Activated T-helper 17 cell treated with anti-CD3 and anti-CD28 coated beads, Interleukin-2, amount 50 U/mL, for 72 hours (primary cell): ENCODE measurements at regions not wholly inside any gene's neighbourhood (a gene's known extent, or its start where the extent isn't known, plus 50 kb on each side); places are given as distances from the start of the nearest gene placed in this dataset.

Source experiments
- ATAC-seq: fragments of 150-1000 bp; cut with Tn5 transposase; replicated peaks from 2 replicates; pipeline ENCODE4 v1.10.0; 2021; ENCODE audit warnings: mild to moderate bottlenecking, moderate library complexity
- H3K27ac Mint-ChIP-seq: one replicate; pipeline ENCODE4 v1.8.0; 2022; ENCODE audit warnings: mixed read lengths
- H3K27me3 Mint-ChIP-seq: one replicate; pipeline ENCODE4 v1.8.0; 2022; ENCODE audit warnings: mixed read lengths
- H3K36me3 Mint-ChIP-seq: one replicate; pipeline ENCODE4 v1.8.0; 2022; ENCODE audit warnings: low read depth, mild to moderate bottlenecking, mixed read lengths
- H3K4me1 Mint-ChIP-seq: one replicate; pipeline ENCODE4 v1.8.0; 2022; ENCODE audit warnings: mixed read lengths
- H3K4me3 Mint-ChIP-seq: one replicate; pipeline ENCODE4 v1.8.0; 2022; ENCODE audit warnings: mild to moderate bottlenecking, mixed read lengths
- H3K9me3 Mint-ChIP-seq: one replicate; pipeline ENCODE4 v1.8.0; 2022; ENCODE audit warnings: mixed read lengths

DNA sequence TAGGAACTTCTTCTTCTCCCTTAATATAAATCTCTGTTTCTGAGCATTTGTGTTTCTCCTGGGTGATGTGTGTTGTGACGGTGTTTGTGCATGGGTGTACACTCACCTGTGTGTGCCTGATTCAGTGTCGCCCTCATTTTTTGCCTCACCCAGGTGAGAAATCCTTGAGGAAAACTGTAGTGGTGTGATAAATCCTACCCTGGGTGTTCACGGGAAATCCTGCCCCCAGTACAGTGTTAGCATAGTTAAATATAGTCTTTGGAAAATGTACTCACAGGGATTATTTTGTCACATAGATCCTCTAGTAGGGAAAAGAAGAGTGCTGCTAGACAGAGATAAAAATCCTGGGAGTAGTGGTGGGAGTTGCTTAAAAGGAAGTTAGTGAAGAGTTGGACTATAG is 291.9 kb upstream of the PITX2 start:
- H3K4me3 Mint-ChIP-seq: no peak overlapping the region
- H3K27ac Mint-ChIP-seq: no peak overlapping the region
- H3K9me3 Mint-ChIP-seq: peaks cover 3% of the 10 kb centered on the region
- no peaks in the 10 kb centered on the region for H3K36me3 Mint-ChIP-seq
- H3K27me3 Mint-ChIP-seq: peaks cover 3% of the 10 kb centered on the region
- H3K4me1 Mint-ChIP-seq: no peaks in the 10 kb centered on the region
- no peak for ATAC-seq

DNA sequence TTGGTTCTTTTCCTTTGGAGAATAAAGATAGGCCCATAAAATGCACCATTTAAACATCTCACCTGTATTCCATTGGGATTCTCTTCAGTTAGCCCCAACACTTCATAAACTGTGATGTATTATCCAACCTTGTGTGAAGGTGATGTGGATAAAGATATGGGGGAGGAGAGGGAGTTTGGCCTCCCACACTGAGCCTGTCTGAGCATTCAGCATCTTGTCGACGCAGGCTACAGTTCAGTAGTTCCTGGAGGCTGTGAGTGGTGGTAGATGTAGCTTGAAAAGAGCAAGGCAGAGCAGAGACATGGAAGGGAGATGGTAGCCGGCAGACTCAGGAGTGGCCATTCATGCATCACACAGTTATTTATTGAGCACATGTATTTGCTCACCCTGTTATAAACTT is 292.4 kb upstream of the PITX2 start:
- Mint-ChIP-seq H3K27ac (no peak overlapping the region), H3K4me1 (no peaks in the 10 kb centered on the region), H3K36me3 (no peaks in the 10 kb centered on the region), H3K27me3 (no peaks in the 10 kb centered on the region), H3K4me3 (no peak overlapping the region), H3K9me3 (no peaks in the 10 kb centered on the region)
- no peak for ATAC-seq

DNA sequence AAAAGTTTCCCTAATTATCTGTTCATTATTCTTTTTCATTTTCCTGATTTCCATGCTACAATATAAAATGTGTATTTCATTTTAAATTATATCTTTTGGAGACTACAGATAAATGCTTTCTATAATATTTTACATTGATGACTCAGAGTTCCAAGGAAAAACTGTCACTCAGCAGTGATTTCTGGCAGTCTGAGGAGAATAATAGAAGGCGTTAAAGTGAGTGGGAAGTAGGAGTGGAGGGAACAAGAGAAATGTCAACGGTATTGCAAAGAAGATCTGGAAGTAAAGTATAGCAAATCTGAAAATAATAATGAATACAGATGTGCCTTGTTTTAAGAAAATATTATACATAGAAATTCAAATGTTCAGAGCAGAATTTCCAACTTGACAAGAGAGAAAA is 293.6 kb upstream of the PITX2 start:
- H3K4me1 Mint-ChIP-seq: no peaks in the 10 kb centered on the region
- H3K36me3 Mint-ChIP-seq: no peaks in the 10 kb centered on the region
- H3K27ac Mint-ChIP-seq: no peak overlapping the region
- H3K9me3 Mint-ChIP-seq: no peaks in the 10 kb centered on the region
- H3K27me3 Mint-ChIP-seq: no peaks in the 10 kb centered on the region
- no peak overlapping the region for H3K4me3 Mint-ChIP-seq
- ATAC-seq: no peak

DNA sequence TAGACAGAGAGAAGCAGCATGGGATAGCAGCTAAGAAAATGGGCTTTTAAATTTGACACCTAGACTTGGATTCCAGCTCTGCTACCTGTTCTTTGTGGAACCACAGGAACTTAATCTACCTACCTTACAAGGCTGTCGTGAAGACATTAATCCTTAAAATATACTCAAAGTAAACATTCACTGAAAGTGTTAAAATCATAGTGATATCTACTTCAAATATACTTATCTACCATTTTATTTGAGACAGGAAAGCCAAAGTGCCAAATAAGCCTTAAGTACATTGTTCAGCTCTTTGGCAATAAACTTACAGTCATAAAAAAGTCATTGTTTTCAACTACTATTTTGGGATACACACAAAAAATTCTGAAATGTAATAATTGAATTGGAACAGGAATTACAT is 295.0 kb upstream of the PITX2 start:
- Mint-ChIP-seq H3K36me3 (no peaks in the 10 kb centered on the region), H3K4me1 (no peaks in the 10 kb centered on the region), H3K27me3 (no peaks in the 10 kb centered on the region), H3K9me3 (no peaks in the 10 kb centered on the region), H3K4me3 (no peak overlapping the region), H3K27ac (no peak overlapping the region)
- ATAC-seq: no peak

DNA sequence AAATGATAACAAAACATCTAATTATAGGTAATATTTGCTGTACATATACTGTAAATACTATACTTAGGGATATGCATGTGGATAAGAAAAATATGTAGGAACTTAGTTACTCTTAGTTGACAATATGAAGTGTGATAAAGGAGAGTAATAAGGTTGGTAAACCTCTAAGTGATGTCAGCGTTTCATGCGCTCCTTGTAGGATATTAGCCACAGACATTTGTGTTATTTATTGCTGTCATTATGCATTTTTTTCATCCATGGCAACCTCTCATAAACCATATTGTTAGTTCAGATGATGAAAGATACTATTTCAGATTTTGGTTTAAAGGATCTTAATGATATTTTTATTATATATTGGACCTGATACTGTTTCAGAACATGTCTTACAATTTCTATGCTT is 298.1 kb upstream of the PITX2 start:
- Mint-ChIP-seq H3K4me3 (no peak overlapping the region), H3K27me3 (peaks cover 3% of the 10 kb centered on the region), H3K4me1 (no peaks in the 10 kb centered on the region), H3K27ac (no peak overlapping the region), H3K9me3 (peaks cover 5% of the 10 kb centered on the region), H3K36me3 (no peaks in the 10 kb centered on the region)
- no peak for ATAC-seq

DNA sequence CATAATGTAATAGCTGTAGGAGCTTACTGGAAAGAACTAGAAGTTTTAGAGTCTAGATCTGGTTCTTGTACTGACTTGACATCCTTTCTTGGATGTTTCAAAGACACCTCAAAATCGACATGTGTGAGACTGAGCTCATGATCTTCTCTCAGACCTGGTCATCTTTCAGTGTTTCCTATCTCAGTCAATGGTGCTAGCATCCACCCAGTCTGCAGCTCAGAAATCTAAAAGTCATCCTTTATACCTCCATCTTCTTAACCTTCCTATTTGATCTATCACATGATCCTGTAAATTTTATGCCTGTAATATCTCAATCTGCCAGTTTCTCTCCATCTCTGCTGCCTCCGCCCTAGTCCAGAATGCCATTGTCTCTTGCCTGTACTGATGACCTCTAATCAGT is 301.9 kb upstream of the PITX2 start:
- Mint-ChIP-seq H3K36me3 (no peaks in the 10 kb centered on the region), H3K4me3 (no peak overlapping the region)
- ATAC-seq: no peak

DNA sequence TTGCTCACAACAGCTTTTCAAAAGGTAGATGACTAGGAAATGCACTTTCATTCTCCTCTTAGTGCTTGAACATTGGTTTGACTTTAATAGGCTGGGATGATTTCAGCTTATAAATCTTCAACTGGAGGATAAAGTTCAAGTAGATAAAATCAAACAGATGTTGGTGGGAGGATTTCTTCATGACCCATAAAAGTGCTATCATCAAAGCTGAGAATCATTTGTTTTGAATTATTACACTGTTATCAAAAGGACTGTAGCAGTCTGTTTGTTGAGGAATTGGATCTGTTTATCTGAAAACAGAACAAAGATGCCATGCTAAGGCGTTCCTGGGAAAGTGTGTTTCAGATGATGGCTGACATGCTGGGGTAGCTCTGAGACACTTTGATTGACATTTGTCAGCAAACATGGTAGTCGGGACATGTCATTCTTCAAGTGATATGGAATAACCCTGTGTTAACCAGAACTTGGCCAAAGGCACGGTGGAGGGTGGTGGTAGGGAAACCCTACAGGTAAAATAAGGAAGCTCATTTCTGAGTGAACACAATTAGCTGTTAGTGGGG is 304.0 kb upstream of the PITX2 start:
- Mint-ChIP-seq H3K27ac (no peak overlapping the region), H3K4me1 (no peaks in the 10 kb centered on the region), H3K9me3 (peaks cover 12% of the 10 kb centered on the region), H3K27me3 (peaks cover 3% of the 10 kb centered on the region), H3K4me3 (no peak overlapping the region), H3K36me3 (no peaks in the 10 kb centered on the region)
- ATAC-seq: no peak

More for the DNA sequence above, 301.9 kb upstream of the PITX2 start:
- Mint-ChIP-seq H3K27ac (no peak overlapping the region), H3K4me1 (no peaks in the 10 kb centered on the region), H3K9me3 (peaks cover 11% of the 10 kb centered on the region), H3K27me3 (peaks cover 3% of the 10 kb centered on the region)

DNA sequence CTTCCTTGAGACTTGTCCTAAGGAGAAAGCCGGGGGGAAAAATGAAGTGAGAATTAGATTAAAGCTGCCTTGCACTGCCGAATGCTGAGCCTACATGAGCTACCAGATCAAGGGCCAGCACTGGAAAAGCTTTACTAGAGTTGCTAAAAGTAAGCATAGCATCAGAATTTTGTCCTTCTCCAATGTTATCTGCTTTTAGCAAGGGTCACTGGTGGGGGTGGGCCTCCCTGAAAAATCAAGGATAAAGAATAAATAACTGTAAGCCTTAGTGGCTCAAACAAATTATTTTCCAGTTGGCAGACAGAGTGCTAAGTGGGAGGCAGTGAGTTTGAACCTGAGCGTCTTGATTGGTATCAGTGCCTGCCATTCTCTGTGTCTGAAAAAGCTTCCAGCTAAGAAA is 310.5 kb upstream of the PITX2 start:
- Mint-ChIP-seq H3K9me3 (peaks cover 4% of the 10 kb centered on the region), H3K4me1 (no peaks in the 10 kb centered on the region), H3K4me3 (no peak overlapping the region), H3K36me3 (no peaks in the 10 kb centered on the region), H3K27me3 (no peaks in the 10 kb centered on the region), H3K27ac (no peak overlapping the region)
- ATAC-seq: no peak

DNA sequence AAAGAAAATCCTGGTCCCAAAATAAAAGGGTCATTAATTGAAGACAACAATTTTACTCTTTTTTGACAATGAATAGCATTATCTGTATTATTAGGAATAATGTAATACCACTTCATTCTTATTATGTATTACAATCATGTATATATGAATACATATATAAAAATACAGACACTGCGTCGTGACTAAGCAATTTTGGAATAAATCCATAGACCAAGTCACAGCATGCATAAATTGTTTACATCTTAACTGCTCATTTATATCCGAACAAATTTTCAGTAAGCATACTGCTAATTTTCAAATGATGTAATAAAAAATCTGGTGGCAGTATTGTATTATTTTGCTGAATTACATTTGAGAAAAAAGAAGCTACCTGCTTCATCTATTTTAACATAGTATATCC is 321.6 kb upstream of the PITX2 start:
- no peak overlapping the region for H3K4me3 Mint-ChIP-seq
- H3K9me3 Mint-ChIP-seq: no peaks in the 10 kb centered on the region
- H3K4me1 Mint-ChIP-seq: no peaks in the 10 kb centered on the region
- H3K27ac Mint-ChIP-seq: no peak overlapping the region
- ATAC-seq: no peak
- no peaks in the 10 kb centered on the region for H3K27me3 Mint-ChIP-seq
- no peaks in the 10 kb centered on the region for H3K36me3 Mint-ChIP-seq

DNA sequence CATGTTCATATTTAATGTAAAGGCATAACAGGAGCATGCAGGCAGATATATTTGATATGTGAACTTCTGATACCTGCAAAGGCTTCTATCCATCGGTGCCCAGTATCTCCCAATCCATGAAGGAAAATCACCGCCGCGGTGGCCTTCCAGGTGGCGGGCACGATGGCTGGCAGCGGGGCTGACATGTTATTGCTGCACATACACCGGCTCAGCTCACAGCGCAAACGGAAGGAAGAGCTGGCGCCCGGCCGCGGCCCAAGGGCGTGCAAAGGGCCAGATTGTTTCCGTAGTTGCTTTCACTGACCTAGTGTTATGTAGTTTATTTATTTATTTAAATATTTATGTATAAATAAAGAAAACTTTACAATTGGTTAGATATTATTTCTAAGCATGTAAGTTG is 322.7 kb upstream of the PITX2 start:
- H3K9me3 Mint-ChIP-seq: no peaks in the 10 kb centered on the region
- ATAC-seq: no peak
- no peaks in the 10 kb centered on the region for H3K4me1 Mint-ChIP-seq
- no peaks in the 10 kb centered on the region for H3K36me3 Mint-ChIP-seq
- no peaks in the 10 kb centered on the region for H3K27me3 Mint-ChIP-seq
- H3K27ac Mint-ChIP-seq: no peak overlapping the region
- no peak overlapping the region for H3K4me3 Mint-ChIP-seq

DNA sequence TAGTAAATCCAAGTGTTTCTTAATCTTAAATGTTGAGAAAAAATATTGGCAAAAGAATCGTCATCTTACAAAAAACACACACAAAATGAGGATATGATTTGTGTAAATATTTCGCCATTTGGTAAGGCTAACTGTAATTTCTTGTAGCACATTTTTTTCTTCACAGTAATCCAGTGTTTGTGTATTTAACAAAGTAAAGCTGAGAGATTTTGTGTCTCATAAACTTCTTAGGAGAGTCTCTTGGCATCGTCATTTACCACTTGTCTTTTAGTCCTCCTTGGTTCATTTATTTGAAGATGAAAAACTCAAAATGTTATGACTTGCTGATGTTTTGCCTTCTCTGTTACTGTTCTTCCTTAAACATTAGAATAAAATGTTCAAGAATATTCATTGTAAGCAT is 326.7 kb upstream of the PITX2 start:
- no peaks in the 10 kb centered on the region for H3K36me3 Mint-ChIP-seq
- H3K4me3 Mint-ChIP-seq: no peak overlapping the region
- no peaks in the 10 kb centered on the region for H3K4me1 Mint-ChIP-seq
- no peaks in the 10 kb centered on the region for H3K9me3 Mint-ChIP-seq
- no peaks in the 10 kb centered on the region for H3K27me3 Mint-ChIP-seq
- no peak overlapping the region for H3K27ac Mint-ChIP-seq
- no peak for ATAC-seq

DNA sequence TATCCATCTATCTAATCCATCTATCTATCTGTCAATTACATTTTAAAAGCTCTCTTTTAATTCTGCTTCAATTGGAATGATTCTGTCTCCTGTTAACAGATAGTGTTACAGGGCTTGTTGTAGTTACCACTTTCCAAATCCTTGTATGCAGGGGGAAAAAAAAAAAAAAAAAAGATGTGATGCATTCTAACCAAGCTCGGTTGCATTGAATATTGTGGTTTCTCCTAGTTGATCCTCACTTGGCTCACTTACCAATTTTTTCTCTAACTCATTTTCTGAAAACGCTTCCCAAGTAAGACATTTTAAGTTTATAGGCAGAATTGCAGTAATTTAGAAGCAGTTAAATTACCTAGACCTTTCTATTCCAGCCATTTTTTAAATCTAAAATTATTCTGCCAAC is 327.9 kb upstream of the PITX2 start:
- no peaks in the 10 kb centered on the region for H3K27me3 Mint-ChIP-seq
- no peak overlapping the region for H3K27ac Mint-ChIP-seq
- no peaks in the 10 kb centered on the region for H3K9me3 Mint-ChIP-seq
- H3K36me3 Mint-ChIP-seq: no peaks in the 10 kb centered on the region
- no peak overlapping the region for H3K4me3 Mint-ChIP-seq
- no peak for ATAC-seq
- H3K4me1 Mint-ChIP-seq: no peaks in the 10 kb centered on the region

DNA sequence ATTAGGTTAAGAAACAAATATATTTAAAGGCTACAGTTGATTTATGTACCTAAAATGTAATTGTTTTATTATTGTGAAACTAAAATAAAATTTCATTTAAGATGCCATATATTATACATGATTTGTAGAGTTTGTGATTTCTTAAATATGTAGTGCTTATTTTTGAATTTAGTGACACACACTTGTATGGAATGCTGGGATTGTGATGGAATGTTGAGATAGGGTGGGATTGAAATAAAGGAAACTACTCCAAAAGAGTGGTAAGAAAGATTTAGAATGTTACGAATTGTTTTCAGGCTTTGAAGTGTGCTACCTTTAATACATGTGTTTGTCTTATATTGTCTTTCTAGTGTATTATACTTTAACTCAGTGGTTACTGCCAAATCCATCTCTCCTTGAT is 330.3 kb upstream of the PITX2 start:
- ATAC-seq: no peak
- no peaks in the 10 kb centered on the region for H3K4me1 Mint-ChIP-seq
- no peaks in the 10 kb centered on the region for H3K36me3 Mint-ChIP-seq
- no peak overlapping the region for H3K4me3 Mint-ChIP-seq
- H3K27me3 Mint-ChIP-seq: no peaks in the 10 kb centered on the region
- no peak overlapping the region for H3K27ac Mint-ChIP-seq
- no peaks in the 10 kb centered on the region for H3K9me3 Mint-ChIP-seq

DNA sequence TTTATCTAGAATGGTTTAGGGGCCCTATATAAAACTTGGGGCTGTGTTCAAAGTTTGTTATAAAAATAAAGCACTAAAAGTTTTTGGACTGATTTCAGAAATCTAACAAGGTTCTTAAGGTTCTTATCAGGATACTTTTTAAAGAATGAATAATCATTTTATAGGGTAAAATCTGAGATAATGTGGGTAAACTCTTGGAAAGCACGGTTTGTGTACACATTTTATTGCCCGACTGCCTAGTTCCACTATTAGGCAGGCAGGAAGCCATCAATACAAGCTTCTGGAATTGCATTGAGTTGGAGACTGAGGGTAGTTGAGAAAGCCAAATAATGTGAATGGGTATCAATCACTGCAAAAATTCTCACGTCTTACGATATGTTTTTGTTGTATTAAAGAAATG is 331.0 kb upstream of the PITX2 start:
- H3K36me3 Mint-ChIP-seq: no peaks in the 10 kb centered on the region
- H3K9me3 Mint-ChIP-seq: no peaks in the 10 kb centered on the region
- no peak for ATAC-seq
- H3K27ac Mint-ChIP-seq: no peak overlapping the region
- H3K27me3 Mint-ChIP-seq: no peaks in the 10 kb centered on the region
- H3K4me1 Mint-ChIP-seq: no peaks in the 10 kb centered on the region
- H3K4me3 Mint-ChIP-seq: no peak overlapping the region

DNA sequence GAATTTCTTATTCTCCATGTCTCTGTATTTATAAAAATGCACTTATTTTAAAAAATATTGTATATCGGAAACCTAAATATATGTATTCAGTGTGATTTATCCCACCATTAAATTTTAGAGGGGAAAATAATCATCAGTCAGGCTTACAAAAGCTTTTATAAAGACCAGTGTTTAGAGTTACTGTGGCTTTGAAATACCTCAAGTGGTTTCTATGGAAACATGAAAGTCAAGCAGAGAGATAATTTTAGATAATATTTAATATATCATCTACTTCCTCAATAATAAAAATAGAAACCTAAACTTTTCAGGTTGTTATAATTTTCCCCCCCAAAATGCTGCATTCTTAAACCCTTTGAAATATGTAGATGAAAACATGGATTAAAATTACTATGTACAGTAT is 332.9 kb upstream of the PITX2 start:
- ATAC-seq: no peak
- H3K36me3 Mint-ChIP-seq: no peaks in the 10 kb centered on the region
- H3K27me3 Mint-ChIP-seq: no peaks in the 10 kb centered on the region
- H3K9me3 Mint-ChIP-seq: no peaks in the 10 kb centered on the region
- H3K4me1 Mint-ChIP-seq: no peaks in the 10 kb centered on the region
- no peak overlapping the region for H3K27ac Mint-ChIP-seq
- no peak overlapping the region for H3K4me3 Mint-ChIP-seq

DNA sequence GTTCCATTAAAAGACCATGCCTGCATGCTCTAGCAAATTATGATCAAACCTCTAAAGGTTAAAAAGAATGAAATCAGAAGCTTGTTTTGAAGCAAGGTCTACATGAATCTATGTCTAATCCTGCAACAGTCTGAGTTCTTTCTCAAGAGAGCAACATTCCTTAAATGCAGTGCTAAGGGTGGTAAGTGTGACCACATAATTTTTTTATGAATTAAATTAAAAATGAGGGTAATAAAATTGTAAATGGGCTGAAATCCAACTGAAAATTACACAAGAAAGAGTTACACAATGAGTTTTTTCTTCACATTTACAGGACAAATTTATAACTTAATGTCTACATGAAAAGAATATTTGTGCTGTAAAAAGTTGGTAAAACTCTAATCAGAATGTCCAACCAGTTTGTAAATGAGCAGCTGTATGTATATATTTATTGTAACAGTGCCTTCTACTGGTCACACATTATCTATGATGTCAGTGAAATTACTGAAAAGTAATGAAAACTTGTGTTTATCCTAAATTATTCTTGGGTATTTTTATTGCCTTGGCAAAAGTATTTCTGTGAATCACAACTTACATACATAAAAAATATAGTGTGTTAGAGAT is 336.3 kb upstream of the PITX2 start:
- no peaks in the 10 kb centered on the region for H3K9me3 Mint-ChIP-seq
- H3K27me3 Mint-ChIP-seq: no peaks in the 10 kb centered on the region
- no peak overlapping the region for H3K4me3 Mint-ChIP-seq
- no peak for ATAC-seq
- no peaks in the 10 kb centered on the region for H3K4me1 Mint-ChIP-seq
- H3K36me3 Mint-ChIP-seq: no peaks in the 10 kb centered on the region
- no peak overlapping the region for H3K27ac Mint-ChIP-seq
